CD4-positive, alpha-beta T cell treated with Interleukin-6 at 100 ng/mL for 8 hours (primary cell): ENCODE measurements at regions not wholly inside any gene's neighbourhood (a gene's known extent, or its start where the extent isn't known, plus 50 kb on each side); places are given as distances from the start of the nearest gene placed in this dataset.

Experiments
- DNase-seq: peaks from one replicate; pipeline ENCODE4 v3.0.0-alpha.2; 2020; ENCODE audit warnings: mixed read lengths, low spot score

DNA sequence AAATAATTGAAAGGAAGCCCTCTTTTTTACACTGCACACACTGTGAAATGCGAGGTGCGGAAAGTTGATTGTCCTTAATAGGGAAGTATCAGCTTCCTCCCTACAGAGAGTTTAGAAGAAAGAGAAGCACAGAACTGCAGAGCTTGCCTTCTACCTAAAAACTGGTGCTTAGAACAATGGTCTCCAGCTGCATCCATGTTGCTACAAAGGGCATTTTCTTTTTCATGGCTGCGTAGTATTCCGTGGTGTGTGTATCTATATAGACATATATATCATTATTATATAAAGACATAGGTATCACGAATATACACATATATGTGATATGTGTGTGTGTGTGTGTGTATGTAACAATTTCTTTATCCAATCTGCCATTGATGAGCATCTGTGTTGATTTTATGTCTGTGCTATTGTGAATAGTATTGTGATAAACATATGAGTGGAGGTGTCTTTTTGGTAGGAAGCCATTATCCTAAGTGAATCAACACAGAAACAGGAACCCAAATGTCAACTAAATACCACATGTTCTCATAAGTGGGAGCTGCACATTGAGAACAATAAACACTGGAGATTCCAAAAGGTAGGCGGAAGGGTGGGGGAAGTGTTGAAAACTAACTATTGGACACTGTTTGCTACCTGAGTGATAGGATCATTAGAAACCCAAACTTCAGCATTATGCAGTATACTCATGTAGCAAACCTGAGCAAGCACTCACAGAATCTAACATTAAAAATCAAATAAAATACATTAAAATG lies 290.0 kb upstream of the RUNX1 start:
- no peak for DNase-seq

DNA sequence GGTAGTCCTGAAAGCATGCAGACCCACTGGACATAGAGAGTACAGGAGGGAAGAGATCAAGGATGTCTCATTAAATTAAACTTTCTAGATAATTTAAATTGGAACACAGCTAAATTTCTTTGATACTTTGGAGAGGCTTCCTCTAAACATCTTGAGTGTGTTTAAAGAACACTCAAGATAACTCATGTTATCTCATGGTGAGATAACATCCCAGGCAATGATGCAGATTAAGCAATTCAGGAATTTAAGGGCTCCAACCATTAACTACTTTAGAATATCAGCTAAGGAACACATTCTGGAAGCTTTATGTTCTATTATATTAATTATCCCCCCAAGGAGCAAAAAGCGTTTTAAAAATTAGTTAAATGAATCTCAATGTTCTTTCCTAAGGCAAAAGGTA lies 289.2 kb upstream of the RUNX1 start:
- no peak for DNase-seq

DNA sequence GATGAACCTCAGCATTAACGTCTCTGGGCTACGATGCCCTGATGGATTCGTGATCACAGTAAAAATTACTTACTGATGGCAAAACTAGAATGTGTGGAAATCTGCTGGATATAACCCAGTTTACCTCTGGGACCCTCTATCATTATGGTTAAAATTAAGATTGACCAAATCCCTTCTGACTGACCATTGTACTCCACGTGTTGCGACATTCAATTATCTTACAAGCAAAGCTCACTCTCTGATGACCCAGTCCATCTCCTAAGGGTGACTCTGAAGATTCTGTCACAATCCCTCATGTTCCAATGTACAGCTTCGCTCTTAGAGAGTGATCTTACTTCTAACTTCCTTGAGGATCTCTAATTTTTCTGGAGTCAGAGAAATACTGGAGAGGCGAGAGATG lies 288.5 kb upstream of the RUNX1 start:
- DNase-seq, result no peak

DNA sequence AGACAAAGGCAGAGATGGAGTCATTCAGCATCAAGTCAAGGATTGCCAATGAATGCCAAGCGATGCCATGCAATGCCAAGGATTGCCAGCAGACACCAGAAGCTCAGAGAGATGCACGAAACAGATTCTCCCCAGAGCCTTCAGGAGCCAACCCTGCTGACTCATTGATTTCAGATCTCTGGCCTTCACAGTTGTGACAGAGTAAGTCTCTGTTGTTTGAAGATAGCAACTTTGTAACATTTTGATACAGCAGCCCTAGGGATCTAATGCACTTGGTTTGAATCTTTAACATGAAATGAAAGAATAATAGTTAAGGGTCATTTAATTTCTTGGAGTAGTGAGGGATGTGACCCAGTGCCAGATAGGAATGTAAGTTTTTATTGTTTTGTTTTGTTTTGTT lies 287.4 kb upstream of the RUNX1 start:
- no peak for DNase-seq

DNA sequence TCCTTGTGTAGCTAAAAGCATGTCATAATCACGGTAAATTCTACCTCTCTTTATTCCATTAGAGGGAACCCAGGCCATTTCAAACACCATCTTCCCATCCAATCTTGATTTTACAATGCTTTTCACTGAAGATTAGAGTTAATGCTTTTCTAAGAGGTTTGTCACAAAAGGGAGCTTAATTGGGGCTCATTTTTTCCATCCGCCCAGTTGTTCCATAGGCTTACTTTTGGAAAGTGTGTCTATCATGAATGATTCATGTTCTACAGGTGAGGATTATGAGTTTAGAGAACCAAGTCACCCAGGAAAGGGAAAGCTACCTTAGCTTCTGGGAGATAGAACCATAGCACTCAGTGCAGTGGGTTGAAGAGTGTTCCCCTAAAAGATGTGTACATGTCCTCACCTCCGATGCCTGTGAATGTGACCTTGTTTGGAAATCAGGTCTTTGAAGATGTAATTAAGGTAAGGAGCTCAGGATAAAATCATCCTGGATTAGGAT lies 286.9 kb upstream of the RUNX1 start:
- no peak for DNase-seq

DNA sequence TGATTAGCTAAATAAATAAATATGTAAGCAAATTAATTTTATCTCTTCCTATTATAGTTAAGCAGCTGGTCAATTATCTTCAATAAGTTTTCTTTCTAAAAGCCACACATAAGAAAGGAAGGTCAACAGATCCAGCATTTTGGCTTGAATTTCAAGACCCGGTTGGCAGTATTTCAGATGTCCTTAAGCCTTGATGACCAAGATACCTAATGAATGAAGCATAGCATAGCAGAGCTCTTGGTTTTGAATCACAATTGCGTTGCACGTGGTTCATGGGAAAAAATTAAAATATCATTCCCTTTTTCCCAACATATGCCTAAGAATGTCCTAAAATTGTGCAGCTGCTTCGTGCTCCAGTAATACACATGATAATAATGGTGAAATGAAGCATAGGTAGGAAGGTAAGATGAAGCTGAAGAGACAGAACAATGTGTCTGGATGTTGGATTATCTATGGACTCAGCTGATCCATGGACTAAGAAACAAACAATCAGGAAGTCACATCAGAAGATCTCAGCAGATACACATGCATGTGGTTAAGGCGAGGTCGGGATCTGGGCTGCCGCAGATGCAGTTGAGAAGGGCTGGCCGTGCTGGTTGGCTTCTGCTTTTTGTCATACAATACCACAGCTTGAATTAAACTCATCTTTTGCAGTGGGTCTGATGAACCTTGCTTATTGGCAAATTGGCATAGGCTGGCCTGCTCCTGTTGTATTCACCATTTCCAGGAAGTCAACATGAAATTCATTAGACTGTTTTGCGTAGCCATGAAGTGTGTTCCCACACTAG lies 284.9 kb upstream of the RUNX1 start:
- no peak for DNase-seq

DNA sequence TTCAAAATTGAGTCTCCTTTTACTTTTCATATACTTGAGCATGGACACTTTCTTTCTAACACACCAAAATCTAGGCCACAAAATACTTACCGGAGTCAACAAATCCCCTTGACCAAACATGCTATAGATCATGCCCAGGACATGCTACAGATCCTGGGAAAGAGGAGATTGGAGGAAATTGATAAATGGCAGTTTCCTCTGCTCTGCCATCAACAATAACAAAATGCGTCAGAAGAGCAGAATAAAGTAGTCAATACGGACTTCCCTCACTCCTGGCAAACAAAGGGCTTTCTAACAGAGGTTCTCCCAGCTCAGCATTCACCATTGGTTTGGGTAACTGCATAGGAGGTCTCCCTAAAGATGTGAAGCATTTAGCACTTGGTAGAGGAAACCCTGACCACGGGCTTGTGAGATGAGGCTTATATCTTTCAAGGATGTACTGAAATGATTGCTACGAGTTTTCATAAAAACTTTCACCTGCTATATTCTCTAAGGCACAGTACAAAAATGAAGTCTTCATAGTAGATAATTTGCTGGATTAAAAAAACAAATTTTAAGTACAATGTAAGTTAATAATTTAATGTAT lies 283.8 kb upstream of the RUNX1 start:
- no peak for DNase-seq

DNA sequence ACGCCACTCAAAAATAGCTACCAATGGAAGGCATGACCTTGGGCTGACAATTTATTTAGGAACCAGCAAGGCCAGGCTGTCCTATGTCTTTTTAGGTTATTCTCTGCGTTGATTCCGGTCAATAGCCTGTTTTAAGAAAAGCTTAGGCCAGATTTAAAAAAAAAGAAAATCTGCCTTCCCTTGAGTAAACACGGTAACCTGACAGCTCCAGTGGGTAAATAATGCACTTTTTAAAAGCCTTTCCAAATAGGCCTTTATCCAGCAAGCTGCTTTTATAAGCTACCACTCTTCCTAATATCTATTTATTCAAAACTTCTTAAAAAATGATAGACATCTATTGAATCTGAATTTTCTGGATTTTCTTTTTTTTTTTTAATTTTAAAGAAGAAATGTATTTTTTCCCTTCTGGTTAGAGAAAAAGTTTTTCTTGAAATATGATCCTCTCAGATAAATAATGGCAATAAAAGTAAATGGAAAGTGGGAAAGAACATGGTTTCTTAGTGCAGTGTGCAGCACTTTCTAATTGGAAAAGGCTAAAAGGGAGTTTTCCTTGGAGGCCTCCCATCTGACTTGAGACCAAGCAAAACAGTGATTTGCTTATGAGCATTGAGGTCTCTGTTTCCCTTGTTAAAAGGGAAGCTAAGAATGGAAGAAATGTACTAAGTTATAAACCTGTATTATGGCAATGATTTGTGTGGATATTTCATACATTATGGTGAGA lies 281.0 kb upstream of the RUNX1 start:
- DNase-seq, result no peak

DNA sequence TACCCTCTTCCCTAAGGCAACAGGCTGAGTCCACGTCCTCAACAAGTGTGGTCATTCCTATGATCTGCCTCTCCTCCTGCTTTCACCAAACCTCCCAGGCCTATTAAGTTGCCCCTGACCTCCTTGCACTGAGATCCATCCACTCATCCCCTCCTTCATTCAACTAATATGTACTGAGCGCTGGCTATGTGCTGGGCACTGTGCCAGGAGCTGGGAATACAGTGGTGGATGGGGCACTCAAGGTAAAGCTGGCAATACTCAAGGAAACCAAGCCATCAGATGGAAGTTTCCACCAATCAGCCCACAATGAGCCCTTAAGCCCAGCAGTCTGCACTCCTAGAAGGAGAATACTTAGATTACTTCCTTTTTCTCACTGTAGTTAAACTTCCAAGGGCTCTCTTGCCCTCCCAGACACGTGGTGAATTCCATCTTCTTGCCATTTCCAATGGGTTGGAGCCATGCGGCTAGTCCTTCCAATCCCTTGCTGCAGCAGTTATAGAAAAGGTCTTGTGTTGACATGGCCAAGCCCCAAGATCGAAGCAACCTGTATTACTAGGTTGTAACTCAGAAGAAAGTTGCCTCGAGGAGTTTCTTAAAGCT lies 279.9 kb upstream of the RUNX1 start:
- no peak for DNase-seq

DNA sequence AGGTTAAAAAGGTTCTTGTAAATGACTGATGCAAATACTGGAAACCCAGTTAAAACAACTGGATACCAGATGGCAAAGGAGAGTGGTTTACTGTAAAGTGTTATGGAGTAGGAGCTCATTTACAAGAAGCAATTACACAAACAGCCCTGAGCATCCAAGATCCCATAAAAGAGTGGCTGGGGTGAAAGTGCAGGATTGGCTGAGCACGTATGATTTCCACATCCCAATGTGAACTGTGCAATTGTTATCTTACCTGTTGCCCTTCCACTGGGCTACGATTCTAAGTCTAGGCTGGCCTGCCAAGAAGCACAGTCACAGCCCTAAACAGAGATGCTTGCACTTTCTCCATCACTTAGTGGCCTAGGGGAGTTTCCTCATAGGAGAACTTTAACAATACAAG lies 277.6 kb upstream of the RUNX1 start:
- DNase-seq, result no peak

DNA sequence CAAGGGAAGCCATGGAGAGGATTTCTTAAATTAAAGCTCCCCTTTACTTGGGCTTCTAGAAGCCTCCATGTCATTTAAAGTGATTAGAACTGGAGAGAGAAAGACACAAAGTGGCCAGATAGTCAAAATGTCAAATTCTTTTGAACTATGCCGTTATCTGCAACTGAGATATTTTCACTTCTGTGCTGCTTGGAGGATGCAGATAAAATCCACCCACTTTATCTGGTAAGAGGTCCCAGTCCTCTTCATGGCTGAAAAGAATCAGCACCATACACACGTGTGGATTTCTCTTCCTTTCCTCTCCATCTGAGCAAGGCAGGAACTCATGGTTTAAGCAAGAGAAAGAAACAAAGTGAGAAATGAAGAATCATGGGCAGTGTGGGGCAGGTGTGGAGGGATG lies 276.9 kb upstream of the RUNX1 start:
- DNase-seq, result no peak

DNA sequence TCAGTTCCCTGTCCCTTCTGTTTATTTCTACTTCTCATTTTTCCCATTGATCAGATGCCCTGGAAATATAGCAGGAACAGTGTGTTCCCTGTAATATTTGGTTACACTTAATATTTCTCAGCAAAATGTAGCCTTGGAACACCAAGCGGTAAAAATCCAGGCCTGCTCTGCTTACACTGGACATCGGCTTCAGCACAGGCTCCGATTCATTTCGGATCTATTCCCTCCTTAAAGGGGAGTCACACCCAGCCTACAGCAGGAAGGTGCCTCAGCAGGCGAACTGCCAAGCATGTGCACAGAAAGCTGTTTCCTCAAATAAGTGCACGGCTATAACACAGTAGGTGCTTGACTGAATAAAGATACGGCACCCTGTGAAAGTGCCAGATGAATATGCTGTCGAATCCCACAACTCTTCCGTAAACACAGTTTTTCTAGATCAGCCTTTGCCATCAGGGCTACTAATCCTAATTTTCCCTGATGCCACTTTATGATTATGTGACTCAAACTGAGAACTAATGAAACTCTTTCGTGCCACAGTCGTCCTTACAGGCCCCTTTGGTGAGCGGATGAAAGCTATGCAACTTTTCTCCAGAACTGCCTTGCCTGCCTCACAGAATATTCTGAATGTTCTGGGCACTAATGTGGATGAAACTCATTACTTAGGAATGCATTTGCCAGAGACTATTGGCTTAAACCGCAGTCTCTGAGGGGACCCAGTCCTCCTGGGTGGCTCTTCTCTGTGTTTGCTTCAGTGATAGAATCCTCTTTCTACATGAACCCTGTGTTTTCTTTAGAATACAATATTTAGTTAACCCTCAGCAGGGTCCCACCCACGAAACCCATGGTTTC lies 275.5 kb upstream of the RUNX1 start:
- no peak for DNase-seq

DNA sequence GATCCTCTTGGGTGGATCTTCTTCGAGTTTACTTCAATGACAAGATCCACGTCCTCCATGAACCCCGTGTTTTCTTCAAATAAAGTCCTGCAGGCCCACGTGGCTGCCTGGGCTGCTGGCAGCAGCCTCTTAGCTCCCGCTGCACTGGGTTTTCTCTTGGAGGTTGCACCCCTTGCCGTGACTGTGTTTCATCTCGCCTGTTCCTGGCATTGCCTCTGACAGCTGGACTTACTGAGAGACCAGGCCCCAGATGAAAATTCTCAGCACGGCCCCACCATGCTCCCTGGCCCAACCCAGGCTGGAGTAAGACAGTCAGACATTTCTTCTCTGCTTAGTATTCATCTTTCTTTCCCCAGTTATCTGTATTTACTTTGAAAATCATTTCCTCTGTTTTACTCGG lies 274.8 kb upstream of the RUNX1 start:
- no peak for DNase-seq

DNA sequence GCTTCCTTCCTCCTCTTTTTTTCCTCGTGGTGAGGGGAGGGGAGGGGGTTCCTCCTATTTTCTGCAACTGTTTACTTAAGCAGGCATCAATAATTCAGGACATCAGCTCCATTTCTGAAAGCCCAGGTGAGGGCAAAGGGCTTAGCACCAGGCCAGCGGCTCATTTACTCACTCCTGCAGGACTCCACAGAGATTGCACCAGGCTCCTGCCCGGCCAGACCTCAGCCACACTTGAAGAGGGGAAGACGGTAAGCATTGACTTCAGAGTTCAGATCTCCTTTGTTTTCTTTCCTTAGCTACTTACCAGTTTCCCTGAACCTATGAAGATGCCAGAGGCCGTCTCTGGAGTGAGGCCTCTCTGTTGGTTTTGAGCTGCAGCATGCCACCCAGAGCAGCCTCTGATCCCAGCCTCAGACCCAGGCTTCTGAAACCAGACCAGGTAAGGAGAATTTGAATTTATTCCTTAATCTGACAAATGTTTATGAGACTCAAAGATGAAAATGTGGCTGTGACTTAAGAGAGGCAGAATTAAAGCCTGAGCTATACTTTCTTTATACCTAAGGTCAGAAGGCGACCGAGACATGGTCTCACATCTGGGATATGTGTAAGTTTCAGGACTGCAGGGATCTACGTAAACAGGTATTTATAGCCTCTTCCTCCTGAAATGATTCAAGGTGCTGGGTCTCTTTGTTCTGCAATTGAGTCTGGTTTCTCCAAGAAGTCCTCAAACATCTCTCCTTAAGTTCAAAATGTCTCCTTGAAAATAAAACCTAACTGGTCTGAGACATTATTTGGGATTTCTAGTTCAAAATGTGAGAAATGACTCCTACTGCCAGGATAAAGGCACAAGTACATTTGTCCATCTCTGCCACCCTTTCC lies 272.5 kb upstream of the RUNX1 start:
- no peak for DNase-seq

DNA sequence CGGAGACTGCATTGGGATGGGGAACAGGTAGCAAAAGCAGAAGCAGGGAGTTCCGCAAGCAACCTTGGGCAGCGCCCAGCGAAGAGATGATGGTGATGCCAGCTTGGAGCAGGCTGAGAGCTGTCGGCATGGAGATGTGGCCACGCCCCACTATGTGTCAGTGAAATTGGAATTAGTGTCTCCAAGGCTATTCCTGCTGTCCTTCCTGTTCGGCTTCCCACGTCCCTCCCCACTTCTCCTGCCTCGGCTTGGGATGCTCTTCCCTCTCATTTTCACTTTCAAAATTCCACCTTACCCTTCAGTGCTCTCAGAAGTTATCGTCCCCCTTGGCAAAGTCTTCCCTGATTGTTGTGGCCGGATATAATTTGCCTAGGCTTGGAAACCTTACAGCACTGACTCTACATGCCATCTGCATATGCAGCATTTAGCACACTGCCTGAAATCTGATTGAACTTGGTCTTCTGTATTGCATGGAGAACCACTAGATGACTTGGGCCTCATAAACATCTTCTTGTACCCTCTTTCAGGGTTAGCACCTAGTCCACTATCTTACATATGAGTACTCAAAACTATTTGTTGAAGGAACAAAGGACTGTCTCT lies 270.7 kb upstream of the RUNX1 start:
- DNase-seq, result no peak

DNA sequence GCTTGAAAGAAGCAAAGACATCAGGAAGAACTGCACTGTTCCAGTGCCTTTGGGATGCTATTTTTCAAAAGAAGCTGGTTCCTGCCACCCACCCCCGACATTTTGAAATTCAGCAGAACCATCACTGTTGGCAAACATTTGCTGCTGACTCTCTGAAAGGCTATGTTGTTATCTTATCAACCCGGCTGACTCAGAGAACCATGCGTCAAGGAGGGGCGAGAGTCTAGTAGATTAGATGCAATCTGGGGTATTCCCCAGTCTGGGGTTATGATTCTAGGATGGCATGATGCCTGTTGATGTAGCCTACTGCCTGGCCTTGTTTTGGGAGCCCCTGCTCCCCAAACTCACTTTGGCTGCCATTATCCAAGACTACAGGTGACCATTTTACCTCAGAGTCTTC lies 267.8 kb upstream of the RUNX1 start:
- no peak for DNase-seq

DNA sequence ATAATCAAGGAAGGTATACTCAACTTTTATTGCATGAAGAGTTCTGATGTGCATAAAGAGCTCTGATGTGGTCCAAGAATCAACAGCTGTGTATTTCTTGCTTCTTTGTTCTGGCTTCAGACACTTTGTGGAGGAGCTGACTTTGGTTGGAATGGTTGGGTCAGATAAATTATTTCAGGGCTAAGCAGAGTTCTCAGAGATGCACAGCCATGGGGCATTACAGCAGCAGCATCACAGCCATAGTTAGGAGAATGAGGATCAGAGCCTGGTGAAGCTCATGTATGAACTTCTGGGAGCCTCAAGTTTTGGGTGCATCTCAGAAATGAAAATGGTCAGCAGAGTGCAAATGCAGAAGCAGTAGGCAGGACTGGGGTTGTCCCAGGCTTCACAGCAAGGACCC lies 267.4 kb upstream of the RUNX1 start:
- DNase-seq, result no peak

DNA sequence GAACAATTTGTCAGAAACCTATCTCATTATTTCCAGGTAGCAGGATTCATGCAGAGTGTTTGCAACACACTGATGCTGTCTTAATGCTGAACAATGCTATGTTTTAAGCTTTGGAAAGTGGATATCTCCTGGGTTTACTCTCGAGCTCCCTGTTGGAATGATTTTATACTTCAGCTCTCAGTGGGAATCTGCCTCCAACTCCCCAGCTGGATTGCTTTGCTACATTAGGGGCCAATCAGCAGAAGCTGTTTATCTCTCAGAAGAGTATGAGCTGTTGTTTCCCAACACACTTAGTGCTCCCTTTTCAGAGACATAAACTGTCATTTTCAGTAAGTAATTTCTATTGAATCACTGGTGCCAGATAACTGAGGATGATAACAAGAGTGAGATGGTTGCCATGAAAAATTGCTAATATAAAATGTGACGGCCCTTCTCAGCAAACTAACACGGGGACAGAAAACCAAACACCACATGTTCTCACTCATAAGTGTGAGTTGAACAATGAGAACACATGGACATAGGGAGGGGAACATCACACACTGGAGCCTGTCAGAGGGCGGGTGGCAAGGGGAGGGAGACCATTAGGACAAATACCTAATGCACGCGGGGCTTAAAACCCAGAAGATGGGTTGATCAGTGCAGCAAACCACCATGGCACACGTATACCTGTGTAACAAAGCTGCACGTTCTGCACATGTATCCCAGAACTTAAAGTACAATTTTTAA lies 265.9 kb upstream of the RUNX1 start:
- no peak for DNase-seq

DNA sequence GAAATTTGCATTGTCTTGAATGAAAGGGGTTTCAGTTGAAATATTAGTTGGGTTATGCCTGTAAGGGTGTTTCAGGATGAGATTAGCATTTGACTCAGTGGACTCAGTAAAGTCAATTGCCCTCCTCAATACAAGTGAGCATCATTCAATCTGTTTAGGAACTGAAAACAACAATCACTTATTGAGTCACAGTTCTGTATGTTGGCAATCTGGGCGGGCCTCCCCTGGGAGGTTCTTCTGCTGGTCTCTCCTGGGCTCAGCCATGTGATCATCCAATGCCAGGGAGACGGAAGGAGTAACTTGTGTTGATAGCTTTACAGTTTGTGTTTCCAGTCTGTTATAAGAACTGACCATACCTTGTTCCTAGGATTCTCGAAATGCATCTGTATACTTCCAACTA lies 262.9 kb upstream of the RUNX1 start:
- no peak for DNase-seq
